Keratinocyte (primary cell): ENCODE measurements at regions not wholly inside any gene's neighbourhood (a gene's known extent, or its start where the extent isn't known, plus 50 kb on each side); places are given as distances from the start of the nearest gene placed in this dataset.

ENCODE experiments used
- EZH2 ChIP-seq: IDR thresholded peaks from one replicate; pipeline ENCODE4 v1.6.1; 2012; ENCODE audit warnings: inconsistent platforms, mild to moderate bottlenecking, low read length, moderate library complexity
- TF ChIP-seq, protein P1 (sequence below), 3 experiments: IDR thresholded peaks in 1 of 3; conservative IDR thresholded peaks in 1 of 3; optimal IDR thresholded peaks in 1 of 3; 2 replicates in 2 of 3; 3 replicates in 1 of 3; pipeline versions ENCODE3 to v1.5.1; 2011; ENCODE audit warnings: low read length in 3 of 3, mild to moderate bottlenecking in 3 of 3, moderate library complexity in 2 of 3, control low read depth in 1 of 3, inconsistent platforms in 1 of 3; ENCODE audit not compliant: insufficient read depth in 2 of 3; ENCODE audit errors: extremely low read depth in 1 of 3

- TF ChIP-seq, protein P1, sequence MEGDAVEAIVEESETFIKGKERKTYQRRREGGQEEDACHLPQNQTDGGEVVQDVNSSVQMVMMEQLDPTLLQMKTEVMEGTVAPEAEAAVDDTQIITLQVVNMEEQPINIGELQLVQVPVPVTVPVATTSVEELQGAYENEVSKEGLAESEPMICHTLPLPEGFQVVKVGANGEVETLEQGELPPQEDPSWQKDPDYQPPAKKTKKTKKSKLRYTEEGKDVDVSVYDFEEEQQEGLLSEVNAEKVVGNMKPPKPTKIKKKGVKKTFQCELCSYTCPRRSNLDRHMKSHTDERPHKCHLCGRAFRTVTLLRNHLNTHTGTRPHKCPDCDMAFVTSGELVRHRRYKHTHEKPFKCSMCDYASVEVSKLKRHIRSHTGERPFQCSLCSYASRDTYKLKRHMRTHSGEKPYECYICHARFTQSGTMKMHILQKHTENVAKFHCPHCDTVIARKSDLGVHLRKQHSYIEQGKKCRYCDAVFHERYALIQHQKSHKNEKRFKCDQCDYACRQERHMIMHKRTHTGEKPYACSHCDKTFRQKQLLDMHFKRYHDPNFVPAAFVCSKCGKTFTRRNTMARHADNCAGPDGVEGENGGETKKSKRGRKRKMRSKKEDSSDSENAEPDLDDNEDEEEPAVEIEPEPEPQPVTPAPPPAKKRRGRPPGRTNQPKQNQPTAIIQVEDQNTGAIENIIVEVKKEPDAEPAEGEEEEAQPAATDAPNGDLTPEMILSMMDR (optimal IDR thresholded peaks at IDR 0.05 in 1 of 3, IDR thresholded peaks at IDR 0.05 in 1 of 3, conservative IDR thresholded peaks at IDR 0.05 in 1 of 3; ENCODE audit: extremely low read depth in 1 of 3, insufficient read depth in 2 of 3, low read length in 3 of 3), result no peak
- TF ChIP-seq EZH2, result no peak
Measured at GRCh38 chr13:73674570-73674969, 459.6 kb downstream of the KLF12 start.
